Fibroblast of the aortic adventitia (primary cell): ENCODE measurements at regions not wholly inside any gene's neighbourhood (a gene's known extent, or its start where the extent isn't known, plus 50 kb on each side); places are given as distances from the start of the nearest gene placed in this dataset.

Experiments used
- DNase-seq: peaks from one replicate; pipeline ENCODE4 v3.0.0-alpha.2; 2010; ENCODE audit warnings: low read depth
- H3K4me3 ChIP-seq: 2 replicates; pipeline ENCODE4 v1.5.1; 2011; ENCODE audit warnings: low read depth, mild to moderate bottlenecking, control low read depth, low read length, moderate library complexity
- CTCF ChIP-seq: IDR thresholded peaks from 2 replicates; pipeline ENCODE4 v1.5.1; 2011; ENCODE audit warnings: mild to moderate bottlenecking, low read length, control low read depth, inconsistent platforms; ENCODE audit not compliant: insufficient read depth

GRCh38 chr13:79803989-79804388 lies 323.0 kb downstream of the NDFIP2 start:
- no peak overlapping the region for H3K4me3 ChIP-seq
- no peak for DNase-seq
- TF ChIP-seq CTCF = no peak

DNA sequence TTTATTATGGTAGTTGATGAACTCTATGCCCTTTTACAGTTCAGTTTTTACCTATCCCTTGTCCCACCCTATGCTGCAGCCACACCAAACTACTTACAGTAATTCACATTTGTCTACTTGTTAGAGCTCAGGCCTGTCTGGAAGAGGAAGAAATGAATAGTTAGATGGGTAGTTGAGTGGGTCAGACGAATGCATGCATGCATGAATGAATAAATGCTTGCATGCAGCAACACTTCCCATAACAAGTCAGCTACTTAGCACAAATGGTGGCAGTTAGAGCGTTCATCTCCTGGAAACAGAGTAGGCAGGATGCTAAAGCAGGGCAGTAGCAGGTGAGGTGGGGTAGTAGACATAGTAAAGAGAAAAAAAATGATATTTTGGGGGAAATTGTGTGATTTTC lies 322.3 kb downstream of the NDFIP2 start:
- no peak overlapping the region for H3K4me3 ChIP-seq
- TF ChIP-seq CTCF = no peak
- DNase-seq = no peak

DNA sequence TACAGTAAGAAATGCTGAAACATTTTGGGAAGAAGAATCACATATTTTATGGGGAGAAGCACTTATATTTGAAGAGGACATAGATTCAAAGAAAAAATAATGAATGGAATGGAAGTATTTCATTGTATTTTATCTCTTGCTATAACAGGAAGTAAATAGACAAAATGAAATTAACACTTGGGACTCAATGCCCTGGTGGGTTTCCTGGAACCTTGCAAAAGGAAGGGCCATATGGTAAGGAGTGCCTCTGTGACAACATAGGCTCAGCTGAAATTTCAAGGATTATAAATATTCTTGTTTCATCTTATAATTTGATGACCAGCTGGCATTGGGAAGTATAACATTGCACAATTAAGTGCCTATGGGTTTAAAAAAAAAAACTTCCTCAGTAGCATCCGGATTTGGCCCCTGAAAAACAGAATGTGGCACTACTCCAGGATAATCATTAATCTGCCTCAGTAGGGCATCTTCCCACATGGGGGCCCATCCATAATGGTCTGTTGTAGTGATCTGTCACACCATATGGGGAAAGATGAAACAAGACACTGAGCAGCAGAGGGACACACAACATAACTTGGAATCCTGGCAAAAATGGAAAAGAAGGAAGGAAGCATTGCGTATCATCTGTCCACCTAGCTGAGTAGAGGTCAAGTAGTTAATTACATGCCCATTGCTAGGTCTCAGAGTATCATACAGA lies 321.6 kb downstream of the NDFIP2 start:
- DNase-seq = no peak
- TF ChIP-seq CTCF = no peak
- no peak overlapping the region for H3K4me3 ChIP-seq

GRCh38 chr13:79799059-79799867 lies 318.3 kb downstream of the NDFIP2 start:
- no peak for TF ChIP-seq CTCF
- no peak for DNase-seq
- H3K4me3 ChIP-seq = no peak overlapping the region

DNA sequence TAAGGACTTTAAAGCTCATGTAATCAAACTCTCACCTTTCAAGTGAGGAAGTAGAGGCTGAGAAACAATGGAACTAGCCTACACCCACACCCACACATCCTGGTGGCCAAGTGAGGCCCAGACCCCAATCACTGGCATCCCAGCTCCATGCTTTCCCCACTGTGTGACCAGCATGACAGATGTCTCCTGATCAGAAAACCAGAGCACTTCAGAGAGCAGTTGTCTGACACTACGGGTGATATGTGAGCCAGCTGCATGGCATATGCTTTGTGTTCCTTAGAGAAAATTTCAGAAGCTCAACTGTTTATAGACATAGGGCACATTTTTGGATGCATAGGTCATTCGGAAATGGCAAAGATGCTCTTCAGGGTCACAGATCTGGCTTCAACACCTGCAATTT lies 315.2 kb downstream of the NDFIP2 start:
- no peak for DNase-seq
- TF ChIP-seq CTCF = no peak
- no peak overlapping the region for H3K4me3 ChIP-seq

DNA sequence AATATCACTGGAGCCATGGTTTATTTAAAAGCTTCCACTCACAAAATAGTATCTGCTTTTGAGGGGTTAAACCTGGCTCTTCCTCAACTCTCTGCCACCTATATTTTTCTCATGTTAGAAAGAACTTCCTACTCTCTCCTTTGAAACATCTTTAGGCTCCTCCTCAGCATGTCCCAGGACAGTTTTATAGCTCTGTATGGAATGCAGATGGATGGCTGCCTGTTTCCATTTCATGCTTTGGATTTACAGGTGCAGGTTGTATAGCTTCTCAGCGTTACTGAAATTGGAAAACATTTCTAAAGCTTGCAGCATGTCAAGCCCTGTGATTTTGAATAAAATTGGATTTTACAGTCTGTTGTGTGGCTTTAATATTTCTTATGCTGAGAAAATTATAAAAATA lies 314.0 kb downstream of the NDFIP2 start:
- no peak for DNase-seq
- TF ChIP-seq CTCF = no peak
- no peak overlapping the region for H3K4me3 ChIP-seq
